Tibial nerve (tissue), 4 donors: ENCODE measurements at regions not wholly inside any gene's neighbourhood (a gene's known extent, or its start where the extent isn't known, plus 50 kb on each side); places are given as distances from the start of the nearest gene placed in this dataset.

Experiments used
- DNase-seq, 2 donors: peaks; one replicate each; pipeline ENCODE4 v3.0.0-alpha.2; 2019; ENCODE audit warnings: low spot score in 2 of 2
- H3K27ac ChIP-seq, 4 donors: fragments of 200-600 bp; sonication (generic) in 3 of 4; one replicate each; pipeline ENCODE4 v1.5.1; 2017 to 2019; ENCODE audit warnings: mild to moderate bottlenecking in 1 of 4
- H3K27me3 ChIP-seq, 2 donors: fragments of 200-600 bp; sonication (generic) in 1 of 2; one replicate each; pipeline versions ENCODE4 v1.5.1 to v1.6.0; 2017 to 2019
- H3K36me3 ChIP-seq, 3 donors: fragments of 200-600 bp; sonication (generic); one replicate each; pipeline ENCODE4 v1.5.1; 2018 to 2019
- H3K4me1 ChIP-seq, 4 donors: fragments of 200-600 bp; sonication (generic) in 3 of 4; one replicate each; pipeline ENCODE4 v1.5.1; 2017 to 2019
- H3K4me3 ChIP-seq, 4 donors: fragments of 200-600 bp; sonication (generic) in 3 of 4; one replicate each; pipeline ENCODE4 v1.5.1; 2017 to 2019; ENCODE audit warnings: mild to moderate bottlenecking in 1 of 4, moderate library complexity in 1 of 4
- H3K9me3 ChIP-seq, 4 donors: fragments of 200-600 bp; sonication (generic) in 3 of 4; one replicate each; pipeline ENCODE4 v1.5.1; 2017 to 2019
- CTCF ChIP-seq, 5 experiments: fragments of 200-600 bp in 3 of 5; fragments of 450-650 bp in 2 of 5; sonication (generic) in 3 of 5; IDR thresholded peaks; one replicate each; pipeline ENCODE4 v1.5.1; 2016 to 2019; ENCODE audit warnings: antibody characterized with exemption in 5 of 5, mild to moderate bottlenecking in 3 of 5, moderate library complexity in 2 of 5
- EP300 ChIP-seq, 2 donors: sonication (generic); formaldehyde crosslinking; IDR thresholded peaks; one replicate each; pipeline ENCODE4 v1.6.1; 2017; ENCODE audit warnings: antibody characterized with exemption in 2 of 2, mild to moderate bottlenecking in 1 of 2
- POLR2A ChIP-seq, 2 donors: fragments of 450-650 bp; IDR thresholded peaks; one replicate each; pipeline ENCODE4 v1.6.1; 2017; ENCODE audit warnings: antibody characterized with exemption in 2 of 2, mild to moderate bottlenecking in 2 of 2, moderate library complexity in 2 of 2
- WGBS, 2 donors: methylation state at CpG; one replicate each; pipeline ENCODE4 v1.1.5; 2018; 5-methylcytosine and 5-hydroxymethylcytosine counted together

GRCh38 chr5:1642621-1643061 lies 118.9 kb upstream of the LPCAT1 start:
- DNase-seq, result no peak
- Histone ChIP-seq H3K27me3 (peaks cover 0 to 23% of the 10 kb centered on the region in 2 donors), H3K4me3 (no peak overlapping the region), H3K9me3 (no peaks in the 10 kb centered on the region), H3K36me3 (no peaks in the 10 kb centered on the region), H3K4me1 (peaks cover 0 to 16% (median 5%) of the 10 kb centered on the region in 4 donors), H3K27ac (no peak overlapping the region)
- TF ChIP-seq EP300 (IDR thresholded peaks at IDR 0.05), result no peak
- TF ChIP-seq CTCF (IDR thresholded peaks at IDR 0.05), result no peak
- TF ChIP-seq POLR2A (IDR thresholded peaks at IDR 0.05), result no peak
- WGBS, 2 donors, result 61 to 71% methylated on average over 8 to 11 of the region's 11 CpGs

GRCh38 chr5:1642221-1642620 lies 118.5 kb upstream of the LPCAT1 start:
- Histone ChIP-seq H3K9me3 (no peaks in the 10 kb centered on the region), H3K27ac (no peak overlapping the region), H3K4me1 (peaks cover 0 to 16% (median 5%) of the 10 kb centered on the region in 4 donors), H3K4me3 (no peak overlapping the region), H3K36me3 (no peaks in the 10 kb centered on the region), H3K27me3 (peaks cover 0 to 23% of the 10 kb centered on the region in 2 donors)
- whole genome bisulfite sequencing, 2 donors, result 69 to 82% methylated on average over 8 of the region's 8 CpGs
- no peak for TF ChIP-seq POLR2A (IDR thresholded peaks at IDR 0.05)
- TF ChIP-seq CTCF (IDR thresholded peaks at IDR 0.05), result no peak
- no peak for TF ChIP-seq EP300 (IDR thresholded peaks at IDR 0.05)
- DNase-seq, result no peak

- 2 to 4% methylated on average over 12 of the region's 12 CpGs for WGBS, 2 donors
- DNase-seq, result peak; percentile 66 to 81
- TF ChIP-seq POLR2A (IDR thresholded peaks at IDR 0.05) (no peak), EP300 (IDR thresholded peaks at IDR 0.05) (no peak), CTCF (IDR thresholded peaks at IDR 0.05) (peak; percentile 70 to 85 (median 80))
Observed at GRCh38 chr5:1641560-1642166, 117.9 kb upstream of the LPCAT1 start.

GRCh38 chr5:1641041-1641440 lies 117.3 kb upstream of the LPCAT1 start:
- no peak for DNase-seq
- H3K4me1 ChIP-seq, result peaks cover 0 to 16% (median 5%) of the 10 kb centered on the region in 4 donors
- no peaks in the 10 kb centered on the region for H3K36me3 ChIP-seq
- no peak for TF ChIP-seq CTCF (IDR thresholded peaks at IDR 0.05)
- no peak for TF ChIP-seq EP300 (IDR thresholded peaks at IDR 0.05)
- TF ChIP-seq POLR2A (IDR thresholded peaks at IDR 0.05), result no peak
- H3K4me3 ChIP-seq, result no peak overlapping the region
- H3K27ac ChIP-seq, result no peak overlapping the region
- WGBS, 2 donors, result 77 to 87% methylated on average over 16 of the region's 16 CpGs
- H3K27me3 ChIP-seq, result peaks cover 0 to 23% of the 10 kb centered on the region in 2 donors
- no peaks in the 10 kb centered on the region for H3K9me3 ChIP-seq

More at GRCh38 chr5:1641560-1642166, 117.9 kb upstream of the LPCAT1 start:
- H3K27ac ChIP-seq, result no peak overlapping the region
- peaks cover 0 to 16% (median 5%) of the 10 kb centered on the region in 4 donors for H3K4me1 ChIP-seq
- no peak overlapping the region for H3K4me3 ChIP-seq
- no peaks in the 10 kb centered on the region for H3K9me3 ChIP-seq
- no peaks in the 10 kb centered on the region for H3K36me3 ChIP-seq
- H3K27me3 ChIP-seq, result peaks cover 0 to 23% of the 10 kb centered on the region in 2 donors

- WGBS, 2 donors, result 71 to 83% methylated on average over 16 to 17 of the region's 17 CpGs
- Histone ChIP-seq H3K4me1 (peaks cover 0 to 16% (median 5%) of the 10 kb centered on the region in 4 donors), H3K27ac (no peak overlapping the region), H3K9me3 (no peaks in the 10 kb centered on the region), H3K4me3 (no peak overlapping the region), H3K36me3 (no peaks in the 10 kb centered on the region), H3K27me3 (peaks cover 0 to 23% of the 10 kb centered on the region in 2 donors)
- no peak for DNase-seq
- no peak for TF ChIP-seq POLR2A (IDR thresholded peaks at IDR 0.05)
- TF ChIP-seq EP300 (IDR thresholded peaks at IDR 0.05), result no peak
- TF ChIP-seq CTCF (IDR thresholded peaks at IDR 0.05), result no peak
Observed at GRCh38 chr5:1640421-1640881, 116.7 kb upstream of the LPCAT1 start.
